HFFc6 (cell line): ENCODE measurements at regions not wholly inside any gene's neighbourhood (a gene's known extent, or its start where the extent isn't known, plus 50 kb on each side); places are given as distances from the start of the nearest gene placed in this dataset.
A peak's percentile ranks its signal among the peaks of the same experiment; 100 is the strongest.

Experiments
- DNase-seq: peaks from one replicate; pipeline ENCODE4 v3.0.0-alpha.2; 2018
- H3K27ac Mint-ChIP-seq: 2 replicates; pipeline ENCODE4 v1.8.0; 2020; ENCODE audit warnings: mild to moderate bottlenecking, mixed read lengths
- H3K27me3 Mint-ChIP-seq: 2 replicates; pipeline ENCODE4 v1.8.0; 2021; ENCODE audit warnings: mild to moderate bottlenecking, moderate library complexity, mixed read lengths; ENCODE audit not compliant: insufficient read depth
- H3K36me3 Mint-ChIP-seq: 2 replicates; pipeline ENCODE4 v1.8.0; 2021; ENCODE audit warnings: low read depth, mixed read lengths
- H3K4me1 Mint-ChIP-seq: 2 replicates; pipeline ENCODE4 v1.8.0; 2020; ENCODE audit warnings: low read depth, mixed read lengths
- H3K4me3 Mint-ChIP-seq: 2 replicates; pipeline ENCODE4 v1.8.0; 2020; ENCODE audit warnings: mild to moderate bottlenecking, moderate library complexity, mixed read lengths
- H3K9me3 Mint-ChIP-seq: 2 replicates; pipeline ENCODE4 v1.8.0; 2020; ENCODE audit warnings: mild to moderate bottlenecking, mixed read lengths
- TF ChIP-seq, protein P1 (sequence below): fragments of 200-600 bp; sonication (generic); IDR thresholded peaks from 2 replicates; pipeline ENCODE4 v1.5.0; 2021; ENCODE audit warnings: antibody characterized with exemption, mild to moderate bottlenecking

DNA sequence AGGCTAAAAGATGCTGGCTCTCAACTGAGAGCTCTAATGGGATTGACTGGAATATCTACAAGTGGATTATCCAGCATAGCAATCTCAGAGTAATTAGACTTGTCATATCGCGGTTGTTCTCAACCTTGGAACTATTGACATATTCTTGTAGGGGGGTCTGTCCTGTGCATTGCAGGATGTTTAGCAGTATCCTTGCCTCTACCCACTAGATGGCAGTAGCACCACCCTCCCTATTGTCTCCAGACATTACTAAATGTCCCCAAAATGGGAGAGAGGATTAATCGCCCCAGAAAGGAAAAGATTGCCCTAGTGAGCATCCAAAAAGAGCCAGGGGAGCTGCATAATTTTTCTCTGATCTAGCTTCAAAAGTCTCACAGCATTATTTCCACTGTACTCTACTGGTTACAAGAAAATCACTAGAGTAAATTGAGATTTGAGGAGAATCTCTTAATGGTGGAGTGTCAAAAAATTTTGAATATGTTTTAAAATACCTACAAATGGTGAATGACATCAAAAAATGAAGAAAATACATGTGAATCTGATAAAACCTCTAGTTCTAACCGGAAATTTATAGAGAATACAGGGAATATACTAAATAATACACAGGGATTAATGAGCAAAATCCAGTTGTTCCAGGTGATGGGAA lies 388.2 kb upstream of the AGTR1 start:
- TF ChIP-seq, protein P1, sequence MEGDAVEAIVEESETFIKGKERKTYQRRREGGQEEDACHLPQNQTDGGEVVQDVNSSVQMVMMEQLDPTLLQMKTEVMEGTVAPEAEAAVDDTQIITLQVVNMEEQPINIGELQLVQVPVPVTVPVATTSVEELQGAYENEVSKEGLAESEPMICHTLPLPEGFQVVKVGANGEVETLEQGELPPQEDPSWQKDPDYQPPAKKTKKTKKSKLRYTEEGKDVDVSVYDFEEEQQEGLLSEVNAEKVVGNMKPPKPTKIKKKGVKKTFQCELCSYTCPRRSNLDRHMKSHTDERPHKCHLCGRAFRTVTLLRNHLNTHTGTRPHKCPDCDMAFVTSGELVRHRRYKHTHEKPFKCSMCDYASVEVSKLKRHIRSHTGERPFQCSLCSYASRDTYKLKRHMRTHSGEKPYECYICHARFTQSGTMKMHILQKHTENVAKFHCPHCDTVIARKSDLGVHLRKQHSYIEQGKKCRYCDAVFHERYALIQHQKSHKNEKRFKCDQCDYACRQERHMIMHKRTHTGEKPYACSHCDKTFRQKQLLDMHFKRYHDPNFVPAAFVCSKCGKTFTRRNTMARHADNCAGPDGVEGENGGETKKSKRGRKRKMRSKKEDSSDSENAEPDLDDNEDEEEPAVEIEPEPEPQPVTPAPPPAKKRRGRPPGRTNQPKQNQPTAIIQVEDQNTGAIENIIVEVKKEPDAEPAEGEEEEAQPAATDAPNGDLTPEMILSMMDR = peak; percentile 88
- no peak overlapping the region for H3K27ac Mint-ChIP-seq
- no peak overlapping the region for H3K4me3 Mint-ChIP-seq
- no peaks in the 10 kb centered on the region for H3K9me3 Mint-ChIP-seq
- peak; percentile 46 for DNase-seq
- H3K36me3 Mint-ChIP-seq = no peaks in the 10 kb centered on the region
- no peaks in the 10 kb centered on the region; the same call in 1 of the 2 replicates for H3K27me3 Mint-ChIP-seq
- peaks cover 5% of the 10 kb centered on the region; the same call in 1 of the 2 replicates for H3K4me1 Mint-ChIP-seq

DNA sequence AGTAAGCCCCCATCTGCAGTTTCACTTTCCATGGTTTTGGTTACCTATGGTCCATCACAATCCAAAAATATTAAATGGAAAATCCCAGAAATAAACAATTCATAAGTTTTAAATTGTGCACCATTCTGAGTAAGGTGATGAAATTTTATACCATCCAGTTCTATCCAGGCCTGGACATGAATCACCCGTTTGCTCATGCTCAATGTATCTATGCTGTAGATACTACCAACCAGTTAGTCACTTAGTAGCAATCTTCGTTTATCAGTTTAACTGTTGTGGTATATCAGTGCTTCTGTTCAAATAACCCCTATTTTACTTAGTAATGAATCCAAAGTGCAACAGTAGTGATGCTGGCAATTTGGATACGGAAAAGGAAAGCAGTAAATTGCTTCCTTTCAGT lies 381.9 kb upstream of the AGTR1 start:
- Mint-ChIP-seq H3K36me3 (peaks cover 6% of the 10 kb centered on the region; the same call in 1 of the 2 replicates), H3K4me1 (peaks cover 23% of the 10 kb centered on the region), H3K4me3 (no peak overlapping the region), H3K9me3 (0 out of 2 replicates have a peak, but pooled peaks cover 8% of the 10 kb centered on the region), H3K27me3 (no peaks in the 10 kb centered on the region; the same call in 1 of the 2 replicates), H3K27ac (no peak overlapping the region)
- TF ChIP-seq, protein P1 = no peak
- DNase-seq = peak; percentile 2

DNA sequence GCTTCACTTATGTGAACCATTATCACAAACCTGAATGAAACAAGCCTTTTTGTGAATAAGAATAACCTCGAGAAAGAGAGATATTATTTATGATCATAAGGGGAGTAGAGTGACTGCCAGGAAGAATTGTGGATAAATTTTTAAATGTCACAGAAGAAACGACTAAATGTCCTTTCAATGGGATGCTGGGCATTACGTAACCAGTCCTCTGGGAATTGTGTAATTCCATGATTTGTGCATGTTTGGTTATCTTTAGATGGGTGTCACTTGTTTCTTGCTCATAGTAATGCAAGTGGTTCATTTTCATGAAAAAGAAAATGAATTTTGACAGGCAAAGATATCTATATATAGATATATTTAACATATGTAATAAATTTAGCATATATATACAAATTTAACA lies 379.5 kb upstream of the AGTR1 start:
- Mint-ChIP-seq H3K4me1 (peaks cover 18% of the 10 kb centered on the region), H3K9me3 (0 out of 2 replicates have a peak, but pooled peaks cover 8% of the 10 kb centered on the region), H3K27ac (no peak overlapping the region), H3K4me3 (no peak overlapping the region), H3K27me3 (no peaks in the 10 kb centered on the region), H3K36me3 (peaks cover 6% of the 10 kb centered on the region; the same call in 1 of the 2 replicates)
- no peak for DNase-seq
- TF ChIP-seq, protein P1 = no peak

DNA sequence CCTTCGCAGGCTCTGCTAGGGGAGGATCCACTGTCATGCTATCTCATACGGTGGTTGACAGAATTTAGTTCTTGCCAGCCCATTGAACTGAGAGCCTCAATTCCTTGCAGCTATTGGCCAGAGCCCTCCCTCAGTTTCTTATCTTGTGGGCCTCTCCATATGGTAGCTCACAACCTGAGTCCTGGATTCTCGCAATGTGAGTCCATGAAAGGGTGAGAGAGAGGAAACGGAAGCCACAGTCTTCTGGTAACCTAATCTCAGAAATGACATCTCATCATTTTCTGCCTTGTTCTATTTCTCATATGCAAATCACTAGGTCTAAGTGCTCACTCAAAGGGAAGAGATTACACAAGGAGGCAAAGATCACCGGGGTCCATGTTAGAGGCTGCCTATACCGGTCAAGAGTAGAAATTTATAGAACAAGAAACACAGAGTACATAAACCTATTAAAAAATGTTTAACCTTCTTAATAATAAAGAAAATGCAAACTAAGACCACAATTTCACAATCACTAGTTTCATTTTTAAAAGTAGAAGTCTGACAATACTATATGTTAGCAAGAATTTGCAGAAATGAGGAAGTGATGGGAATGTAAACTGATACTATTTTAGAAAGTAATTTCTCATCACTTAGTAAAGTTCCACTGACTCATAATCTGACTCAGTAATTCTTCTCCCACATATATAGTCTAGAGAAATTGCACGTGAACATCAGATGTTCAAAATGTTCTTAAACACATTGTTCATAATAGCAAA lies 378.4 kb upstream of the AGTR1 start:
- 0 out of 2 replicates have a peak, but pooled peaks cover 8% of the 10 kb centered on the region for H3K9me3 Mint-ChIP-seq
- peak; percentile 70 for DNase-seq
- H3K27me3 Mint-ChIP-seq = no peaks in the 10 kb centered on the region
- peaks cover 6% of the 10 kb centered on the region; the same call in 1 of the 2 replicates for H3K36me3 Mint-ChIP-seq
- peaks cover 18% of the 10 kb centered on the region for H3K4me1 Mint-ChIP-seq
- TF ChIP-seq, protein P1 = no peak
- H3K27ac Mint-ChIP-seq = peak overlapping the region; percentile 88
- peak overlapping the region; percentile 70 for H3K4me3 Mint-ChIP-seq

DNA sequence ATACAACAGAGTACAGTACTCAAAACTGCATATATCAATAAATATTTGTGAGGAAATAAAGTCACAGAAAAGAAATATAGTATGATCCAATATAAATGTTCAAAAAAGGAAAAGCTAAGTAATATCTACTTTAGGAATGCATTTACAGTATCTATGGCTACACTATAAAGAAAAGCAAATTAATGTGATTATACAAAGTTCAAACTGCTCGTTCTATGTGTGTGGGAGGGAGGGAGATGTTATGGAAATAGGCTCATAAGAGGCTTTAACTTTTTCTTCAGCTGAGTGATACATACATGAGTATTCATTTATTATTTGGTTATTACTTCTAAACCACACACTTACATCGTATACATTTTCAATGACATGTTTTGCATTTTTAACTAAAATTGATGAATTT lies 377.7 kb upstream of the AGTR1 start:
- no peak for DNase-seq
- Mint-ChIP-seq H3K27me3 (no peaks in the 10 kb centered on the region), H3K9me3 (0 out of 2 replicates have a peak, but pooled peaks cover 6% of the 10 kb centered on the region), H3K36me3 (peaks cover 6% of the 10 kb centered on the region; the same call in 1 of the 2 replicates), H3K4me3 (peak overlapping the region; percentile 70), H3K27ac (peak overlapping the region; percentile 88), H3K4me1 (peaks cover 18% of the 10 kb centered on the region)
- TF ChIP-seq, protein P1 = no peak
